ENCODE measurements at regions not wholly inside any gene's neighbourhood (a gene's known extent, or its start where the extent isn't known, plus 50 kb on each side); places are given as distances from the start of the nearest gene placed in this dataset.
"Not testable (repeated sequence)": the region's sequence is repeated elsewhere in the genome, so short reads cannot be mapped to it uniquely, and the experiment has no call there.

DNA sequence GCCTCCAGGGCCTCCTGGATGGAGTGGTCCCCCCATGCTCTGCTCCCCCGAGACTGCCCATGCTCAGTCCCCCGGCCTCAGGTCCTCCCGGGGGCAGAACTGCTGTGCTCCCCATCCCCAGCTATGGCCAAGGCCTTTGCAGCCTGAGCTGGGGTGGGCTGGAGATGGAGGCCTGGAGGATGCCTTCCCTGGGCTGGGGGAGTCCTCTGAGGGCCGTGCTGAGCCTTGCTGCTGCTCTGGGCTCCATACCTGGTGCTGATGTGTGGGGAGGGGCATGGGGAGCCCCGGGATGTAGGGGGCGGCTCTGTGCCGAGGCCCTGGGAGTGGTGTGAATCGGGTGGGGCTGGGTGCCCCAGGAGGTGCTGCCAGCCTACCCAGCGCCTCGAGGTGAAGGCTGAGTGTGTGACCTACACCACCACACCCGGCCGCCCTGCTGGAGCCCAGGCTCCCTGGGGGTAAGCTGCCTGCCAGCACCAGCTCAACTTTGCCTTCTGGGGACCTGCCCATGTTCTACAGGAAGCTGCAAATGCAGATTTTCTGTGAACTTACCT, 109.5 kb downstream of the UNCX start:
- DNase-seq (ENCODE audit: low read depth in 3 of 3): no peak

DNA sequence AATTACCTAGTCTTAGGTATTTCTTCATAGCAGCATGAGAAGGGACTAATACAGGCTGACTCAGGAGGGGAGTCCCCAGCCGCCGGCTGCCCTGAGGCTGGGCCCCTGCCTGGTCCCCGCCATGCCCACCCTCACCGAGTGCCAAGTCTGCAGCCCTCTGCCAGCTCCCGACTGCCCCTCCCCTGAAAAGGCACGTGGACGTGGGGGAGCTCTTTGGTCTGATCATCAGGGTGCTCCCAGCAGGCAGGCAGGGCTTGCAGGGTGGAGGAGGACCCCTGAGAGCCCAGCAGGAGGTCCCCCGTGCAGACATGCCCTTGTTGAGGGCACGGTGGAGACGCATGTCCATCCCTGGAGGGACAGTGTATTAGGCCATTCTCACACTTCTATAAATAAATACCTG, 110.9 kb downstream of the UNCX start:
- no peak for DNase-seq (ENCODE audit: low read depth in 3 of 3)

- DNase-seq (ENCODE audit: low read depth in 3 of 3): no peak
Observed at GRCh38 chr7:1344421-1344820, 111.7 kb downstream of the UNCX start.

- DNase-seq (ENCODE audit: low read depth in 3 of 3): no peak
Observed at GRCh38 chr7:1344981-1345701, 112.5 kb downstream of the UNCX start.

DNA sequence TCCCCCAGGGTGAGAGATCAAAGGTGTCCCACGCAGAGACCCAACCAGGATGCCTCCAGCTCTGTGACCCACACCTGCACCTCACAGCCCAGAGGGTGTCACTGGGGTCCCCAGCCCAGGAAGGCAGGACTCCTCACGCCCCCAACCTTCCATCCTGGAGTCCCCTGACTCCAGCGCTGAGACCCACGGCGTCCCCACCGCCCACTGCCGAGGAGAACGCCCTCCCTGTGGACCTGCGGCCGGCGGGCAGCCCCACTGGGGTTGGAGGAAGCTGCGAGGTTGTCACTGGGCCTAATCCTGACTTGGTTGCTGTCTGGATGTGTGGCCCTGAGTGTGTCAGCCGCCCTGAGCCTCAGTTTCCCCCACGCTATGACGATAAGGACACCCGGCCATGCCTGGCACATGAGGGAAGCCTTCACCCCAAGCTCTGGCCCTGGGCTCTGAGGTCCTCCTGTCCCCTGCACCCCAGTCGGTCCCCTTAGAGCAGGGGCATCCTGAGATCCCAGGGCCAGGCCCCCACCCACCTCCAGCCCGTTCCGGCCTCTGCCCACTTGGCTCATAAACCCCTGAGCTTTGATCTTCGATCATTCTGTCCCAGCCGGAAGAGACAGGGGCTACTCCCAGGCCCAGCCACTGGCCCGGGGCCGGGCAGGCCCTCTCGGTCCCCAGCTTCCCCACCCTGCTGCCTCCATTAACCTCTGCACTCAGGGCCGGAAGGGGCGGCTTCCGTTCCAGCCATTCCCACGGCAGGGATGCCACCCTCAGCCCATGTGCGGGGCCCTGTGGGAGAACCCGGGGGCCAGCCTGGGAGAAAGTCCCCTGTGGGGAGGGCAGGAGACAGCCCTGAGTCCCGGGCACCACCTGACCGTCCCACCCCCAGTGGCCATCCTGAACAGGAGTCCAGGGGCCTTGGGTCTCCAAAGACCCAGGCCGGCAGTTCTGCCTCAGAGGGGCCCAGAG, 113.2 kb downstream of the MICALL2 start:
- DNase-seq (ENCODE audit: low read depth in 3 of 3): no peak

- DNase-seq (ENCODE audit: low read depth in 3 of 3): no peak
Observed at GRCh38 chr7:1346851-1347250, 112.4 kb downstream of the MICALL2 start.

DNA sequence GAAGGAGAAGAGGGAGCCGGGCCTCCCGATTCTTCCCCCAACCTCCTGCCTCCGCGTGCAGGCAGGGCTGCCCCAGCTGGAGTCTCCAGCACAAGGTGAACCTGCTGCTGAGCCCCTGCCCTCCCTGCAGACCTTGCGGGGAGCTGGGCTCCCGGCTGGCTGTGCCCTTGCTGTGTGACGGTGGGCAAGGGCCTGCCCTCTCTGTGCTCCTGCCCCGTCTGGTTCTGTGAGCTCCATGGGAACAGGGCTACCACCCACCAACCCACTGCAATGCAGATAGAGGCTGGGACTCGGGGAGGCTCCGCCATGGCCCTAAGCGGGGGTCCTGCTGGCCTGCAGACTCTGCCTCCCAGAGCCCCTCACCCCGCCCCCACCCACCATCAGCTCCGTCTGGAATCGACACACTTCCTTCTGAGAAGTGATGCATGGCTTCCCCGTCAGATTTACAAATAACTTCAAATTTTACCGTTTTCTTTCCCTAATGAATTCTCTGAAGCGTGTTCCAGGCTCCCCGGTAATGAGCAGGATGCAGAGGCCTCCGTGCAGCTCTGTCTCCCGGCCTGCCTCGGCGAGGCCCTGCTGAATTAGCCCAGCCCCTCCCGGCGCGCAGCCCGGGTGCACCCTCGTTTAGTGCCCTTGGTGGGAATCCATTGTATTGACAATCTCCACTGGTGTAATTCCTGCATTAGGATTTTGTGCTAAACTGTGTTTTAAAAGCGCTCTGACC, 111.0 kb downstream of the MICALL2 start:
- DNase-seq (ENCODE audit: low read depth in 3 of 3): no peak

- DNase-seq (ENCODE audit: low read depth in 3 of 3): no peak
Observed at GRCh38 chr7:1348823-1349335, 110.4 kb downstream of the MICALL2 start.

DNA sequence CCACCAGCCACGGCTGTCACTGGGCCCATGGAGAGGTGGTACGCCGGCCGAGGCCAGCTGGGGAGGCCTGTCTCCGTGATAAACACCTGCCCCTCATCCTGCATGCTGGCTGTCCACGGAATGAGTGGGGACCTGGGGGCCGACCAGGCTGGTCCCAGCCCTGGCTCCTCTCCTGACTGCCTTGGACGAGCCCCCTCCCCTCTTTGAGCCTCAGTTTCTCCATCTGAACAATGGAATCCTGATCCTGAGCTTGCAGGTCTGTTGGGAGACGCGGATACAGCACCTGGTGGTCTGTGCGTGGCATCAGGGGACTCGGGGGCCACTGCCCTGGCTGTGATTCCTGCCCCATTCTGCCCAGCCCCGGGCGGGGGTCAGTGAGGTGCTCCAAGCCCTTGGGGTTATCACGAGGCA, 109.9 kb downstream of the MICALL2 start:
- no peak for DNase-seq (ENCODE audit: low read depth in 3 of 3)

DNA sequence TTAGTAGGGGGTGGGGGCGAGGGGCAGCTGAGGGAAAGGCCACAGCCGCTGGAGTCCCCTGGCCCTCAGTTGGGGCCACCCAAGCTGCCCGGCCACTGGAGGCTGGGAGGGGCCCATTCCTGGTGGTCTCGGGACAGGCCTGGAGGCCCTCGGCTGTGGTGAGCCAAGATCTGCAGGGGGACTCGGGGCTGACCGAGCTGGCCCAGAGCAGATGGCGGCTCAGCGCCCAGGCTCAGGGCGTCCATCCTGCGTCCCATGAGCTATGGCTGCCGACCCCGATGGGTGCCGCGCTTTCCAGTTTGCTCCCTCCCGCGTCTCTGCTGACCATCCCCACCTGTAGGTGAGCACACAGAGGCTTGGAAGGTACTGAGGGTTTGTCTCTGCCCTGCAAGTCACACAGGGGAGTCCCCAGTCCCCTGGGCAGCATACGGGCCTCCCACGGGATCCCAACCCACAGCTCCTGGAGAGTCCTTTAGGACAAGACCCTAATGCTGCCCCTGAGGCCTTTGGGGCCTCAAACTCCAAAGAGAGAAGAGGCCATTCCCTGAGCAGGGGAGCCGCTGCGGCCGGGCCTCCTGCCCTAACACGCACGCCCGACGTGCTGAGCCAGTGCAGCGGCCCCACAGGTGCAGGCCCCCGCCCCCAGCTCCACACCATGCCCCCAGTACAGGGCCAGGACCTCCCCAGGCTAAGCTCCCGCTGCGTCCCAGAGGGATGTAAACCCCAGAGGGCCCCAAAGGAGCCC, 107.2 kb downstream of the MICALL2 start:
- no peak for DNase-seq (ENCODE audit: low read depth in 3 of 3)

- DNase-seq (ENCODE audit: low read depth in 3 of 3): no peak
Observed at GRCh38 chr7:1352656-1353271, 106.5 kb downstream of the MICALL2 start.

DNA sequence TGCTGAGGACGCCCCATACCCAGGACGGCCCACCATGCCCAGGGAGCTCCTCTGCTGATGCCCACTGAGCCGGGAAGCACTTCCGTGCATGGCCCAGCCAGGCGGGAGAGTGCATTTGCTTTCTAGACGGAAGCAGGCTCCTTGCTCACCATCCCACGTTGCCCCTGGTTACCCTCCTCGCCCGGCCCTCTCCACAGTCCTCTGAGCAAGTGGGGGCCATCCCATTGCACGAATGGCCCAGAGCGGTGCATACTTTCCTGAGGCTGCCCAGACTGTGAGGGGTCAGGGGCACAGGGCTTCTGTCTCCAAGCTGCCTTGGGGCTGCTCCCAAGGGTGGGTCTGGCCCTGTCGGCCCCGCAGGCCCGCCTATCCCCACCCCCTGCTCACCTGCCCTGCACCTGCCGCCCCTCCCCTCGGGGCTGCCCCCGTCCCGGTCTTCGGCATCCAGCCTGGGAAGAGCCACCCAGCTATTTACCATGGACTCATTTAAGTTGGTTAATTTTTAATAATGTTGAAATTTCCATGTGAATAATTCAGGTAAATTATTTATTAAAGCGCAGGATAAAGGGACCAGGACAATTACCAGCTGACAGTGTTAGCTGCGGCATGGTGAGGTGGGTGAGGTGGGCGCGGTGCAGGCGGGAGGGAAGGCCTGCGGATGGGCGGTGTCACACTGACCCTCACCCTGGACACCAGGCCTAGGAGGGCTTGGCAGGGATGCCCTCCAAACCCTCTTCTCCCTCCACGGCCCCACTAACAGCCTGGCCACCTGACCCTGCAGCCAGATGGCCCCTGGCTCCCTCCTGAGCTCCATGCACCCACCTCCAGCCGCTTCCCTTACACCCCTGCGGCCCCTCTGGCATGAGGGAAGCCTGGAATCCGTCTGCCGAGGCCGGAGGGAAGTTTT, 104.4 kb downstream of the MICALL2 start:
- no peak for DNase-seq (ENCODE audit: low read depth in 3 of 3)

DNA sequence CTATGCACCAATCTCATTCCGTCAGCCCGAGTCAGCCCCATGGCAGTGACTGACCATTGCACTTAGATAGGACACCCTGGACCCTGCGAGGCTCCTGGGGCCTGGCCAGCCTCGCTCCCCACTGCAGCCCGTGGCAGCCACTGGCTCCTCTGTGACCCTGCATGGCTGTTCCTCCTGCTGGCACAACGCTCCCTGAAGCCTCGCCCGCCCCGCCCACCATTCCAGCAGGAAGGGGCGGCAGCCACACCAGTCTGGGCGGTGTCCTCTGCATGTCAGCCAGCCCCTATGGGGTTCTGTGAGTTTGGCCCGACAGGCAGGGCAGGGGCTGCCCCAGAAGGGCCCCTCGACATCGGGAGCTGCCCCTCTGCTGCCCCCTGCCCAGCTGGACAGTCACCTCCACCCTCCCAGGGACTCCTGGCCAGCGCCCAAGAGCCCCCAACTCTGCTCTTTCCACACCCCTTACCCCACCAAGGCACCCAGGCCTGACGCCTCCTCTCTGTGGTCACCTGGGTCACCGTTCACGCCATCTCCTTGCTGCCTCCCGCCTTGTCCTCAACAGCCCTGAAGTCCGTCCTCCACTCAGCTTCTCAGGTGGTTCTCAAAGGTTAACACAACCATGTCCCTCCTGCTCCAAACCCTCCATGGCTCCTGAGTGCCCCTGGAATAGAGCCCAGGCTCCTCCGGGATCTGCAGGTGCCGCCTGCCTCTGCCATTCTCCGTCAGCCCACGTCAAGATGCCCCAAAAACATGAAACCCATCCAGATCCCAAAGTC, 103.5 kb downstream of the MICALL2 start:
- no peak for DNase-seq (ENCODE audit: low read depth in 3 of 3)

DNA sequence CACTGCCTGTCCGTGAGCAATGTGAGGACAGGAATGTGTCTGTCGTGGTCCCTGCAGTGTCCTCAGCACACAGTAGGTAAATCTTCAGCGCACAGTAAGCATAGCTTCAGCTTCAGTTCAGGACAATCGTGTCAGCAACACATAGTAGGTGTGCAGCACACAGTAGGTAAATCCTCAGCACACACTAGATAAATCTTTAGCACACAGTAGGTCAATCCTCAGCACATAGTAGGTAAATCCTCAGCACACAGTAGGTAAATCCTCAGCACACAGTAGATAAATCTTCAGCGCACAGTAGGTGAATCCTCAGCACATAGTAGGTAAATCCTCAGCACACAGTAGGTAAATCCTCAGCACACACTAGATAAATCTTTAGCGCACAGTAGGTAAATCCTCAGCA, 102.4 kb downstream of the MICALL2 start:
- not testable (repeated sequence) for DNase-seq (ENCODE audit: low read depth in 3 of 3)

DNA sequence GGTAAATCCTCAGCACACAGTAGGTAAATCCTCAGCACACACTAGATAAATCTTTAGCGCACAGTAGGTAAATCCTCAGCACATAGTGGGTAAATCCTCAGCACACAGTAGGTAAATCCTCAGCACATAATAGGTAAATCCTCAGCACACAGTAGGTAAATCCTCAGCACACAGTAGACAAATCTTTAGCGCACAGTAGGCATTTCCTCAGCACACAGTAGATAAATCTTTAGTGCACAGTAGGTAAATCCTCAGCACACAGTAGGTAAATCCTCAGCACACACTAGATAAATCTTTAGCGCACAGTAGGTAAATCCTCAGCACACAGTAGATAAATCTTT, 102.0 kb downstream of the MICALL2 start:
- DNase-seq (ENCODE audit: low read depth in 3 of 3): not testable (repeated sequence)

GRCh38 chr7:1357601-1358271, 101.5 kb downstream of the MICALL2 start:
- DNase-seq (ENCODE audit: low read depth in 3 of 3): peak in 1 of 3 donors; percentile 12

DNA sequence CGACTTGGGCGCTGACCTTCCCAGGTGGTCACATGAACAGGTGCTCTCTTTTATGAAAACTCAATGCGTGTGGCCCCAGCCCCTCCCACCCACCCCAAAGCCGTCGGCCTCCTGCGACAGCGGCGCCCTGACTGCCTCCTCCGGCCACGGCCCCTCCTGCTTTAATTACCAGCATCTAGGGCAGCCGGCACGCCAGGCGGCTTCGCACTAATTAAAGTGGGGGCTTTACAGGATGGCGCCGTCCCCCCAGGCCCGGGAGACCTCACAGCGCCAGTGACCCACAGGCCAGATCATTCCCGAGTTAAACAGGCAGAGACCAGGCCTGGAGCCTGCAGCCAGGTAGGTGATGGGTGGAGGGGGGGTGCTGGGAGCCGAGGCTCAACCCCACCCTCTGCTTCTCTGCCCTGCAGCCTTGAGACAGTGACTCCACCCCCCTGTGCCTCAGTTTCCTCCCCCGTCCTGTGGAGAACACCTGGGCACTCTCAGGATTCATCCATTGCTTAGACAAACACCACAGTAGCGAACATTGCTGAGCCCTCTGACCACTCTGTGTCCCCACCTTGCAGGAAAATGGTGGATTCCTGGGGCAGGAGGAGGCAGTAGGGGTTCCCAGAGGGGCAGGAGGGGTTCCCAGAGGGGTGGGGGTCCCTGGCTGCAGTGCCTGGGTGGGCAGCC, 100.8 kb downstream of the MICALL2 start:
- DNase-seq (ENCODE audit: low read depth in 3 of 3): no peak

DNA sequence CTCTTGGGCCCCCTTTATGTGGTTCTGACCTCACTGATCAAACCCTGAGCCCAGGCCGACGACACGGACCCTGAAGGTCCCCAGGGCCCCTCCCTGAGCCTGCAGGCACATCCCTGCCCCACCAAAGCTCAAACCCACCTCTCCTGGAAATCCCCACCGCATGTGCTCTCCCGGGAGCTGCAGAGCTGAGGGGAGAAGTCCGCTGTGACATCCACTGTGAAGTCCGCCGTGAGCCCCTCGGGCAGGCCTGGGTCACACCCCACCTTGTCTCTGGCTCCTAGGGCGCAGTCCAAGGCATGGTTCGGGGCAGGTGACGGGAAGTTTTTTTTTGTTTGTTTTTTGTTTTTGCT, 100.2 kb downstream of the MICALL2 start:
- DNase-seq (ENCODE audit: low read depth in 3 of 3): no peak
